Stimulated activated CD4-positive, alpha-beta T cell treated with anti-CD3 and anti-CD28 coated beads, Interleukin-12 subunit alpha, Interleukin-12 subunit beta, amount 100 ng/mL, for 48 hours (primary cell): ENCODE measurements at regions not wholly inside any gene's neighbourhood (a gene's known extent, or its start where the extent isn't known, plus 50 kb on each side); places are given as distances from the start of the nearest gene placed in this dataset.

ENCODE experiments used
- DNase-seq, 3 donors: peaks; one replicate each; pipeline ENCODE4 v3.0.0-alpha.2; 2020; ENCODE audit warnings: low read depth in 2 of 3, low spot score in 1 of 3

DNA sequence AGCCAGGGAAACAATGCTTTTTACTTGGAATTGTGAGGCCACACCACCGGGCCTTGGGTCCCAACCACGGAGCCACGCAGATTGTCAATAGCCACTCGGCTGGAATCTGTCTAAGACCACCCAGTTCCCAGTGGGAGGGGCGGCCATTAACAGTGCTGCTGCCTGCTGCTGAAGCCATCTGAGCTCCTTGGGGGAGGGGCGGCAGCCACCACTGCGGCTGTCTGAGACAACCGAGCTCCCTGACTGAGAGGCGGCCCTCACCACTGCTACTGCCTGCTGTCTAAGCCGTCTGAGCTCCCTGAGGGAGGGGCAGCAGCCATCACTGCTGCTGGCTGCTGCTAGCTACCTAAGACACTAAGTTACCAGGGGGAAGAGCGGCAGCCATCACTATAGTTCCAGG is 64.3 kb downstream of the DMRTA2 start:
- DNase-seq: no peak

DNA sequence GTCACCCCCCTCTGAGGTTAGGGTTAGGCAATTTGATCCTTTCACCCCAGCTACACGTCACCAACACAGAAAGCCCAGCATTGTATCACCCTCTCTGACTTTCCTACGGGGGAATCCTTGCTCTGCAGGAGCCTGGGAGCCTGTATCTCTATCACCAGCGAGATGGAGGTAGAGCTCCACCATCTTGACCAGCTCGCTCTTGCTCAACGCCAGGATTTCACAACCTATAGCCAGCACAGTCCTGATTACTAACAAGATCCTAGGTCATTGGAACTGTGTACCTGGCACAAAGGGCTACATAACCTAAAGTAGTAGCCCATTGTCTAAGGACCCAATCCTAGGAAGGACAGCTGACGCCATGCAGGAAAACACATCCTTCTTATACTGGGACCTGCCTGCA is 66.1 kb downstream of the DMRTA2 start:
- no peak for DNase-seq

DNA sequence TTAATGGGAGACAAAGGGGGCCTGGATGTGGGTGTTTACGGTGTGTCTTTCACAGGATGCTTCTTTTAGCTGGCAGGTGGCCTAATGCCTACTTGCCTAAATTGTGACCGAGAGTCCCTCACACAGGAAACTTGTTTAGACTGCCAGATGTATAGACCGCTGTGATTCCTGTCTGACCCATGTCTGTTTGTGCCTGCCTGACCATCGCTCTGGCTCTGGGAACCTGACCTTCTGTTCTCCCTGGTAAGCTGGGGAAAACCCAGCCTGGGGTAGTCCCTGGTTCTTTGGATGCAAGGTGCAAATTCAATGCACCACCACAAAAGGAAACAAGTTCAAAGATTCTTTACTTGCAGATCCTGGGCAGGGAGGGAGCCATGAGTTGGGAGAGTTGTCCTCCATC is 68.4 kb downstream of the DMRTA2 start:
- no peak for DNase-seq

- no peak for DNase-seq
Observed at GRCh38 chr1:50352428-50352827, 70.8 kb downstream of the DMRTA2 start.

- no peak for DNase-seq
Observed at GRCh38 chr1:50350868-50351267, 72.4 kb downstream of the DMRTA2 start.

DNA sequence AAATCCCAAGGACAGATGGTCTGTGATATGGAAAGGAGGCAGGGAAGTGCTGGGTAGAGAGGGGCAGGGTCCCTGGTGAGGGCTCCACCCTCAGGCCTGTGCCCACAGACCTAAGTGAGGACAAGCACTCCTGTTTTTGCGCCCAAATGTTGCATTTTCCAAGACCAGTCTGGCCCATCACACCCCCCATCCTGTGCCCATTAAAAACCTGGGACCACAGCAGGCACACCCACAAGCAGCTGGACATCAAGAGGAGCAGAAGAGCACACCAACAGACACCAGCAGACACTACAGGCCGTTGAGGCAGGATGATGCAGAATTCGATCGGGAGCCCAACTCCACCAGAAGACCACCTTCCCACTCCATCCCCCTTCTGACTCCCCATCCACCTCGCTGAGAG is 72.8 kb downstream of the DMRTA2 start:
- no peak for DNase-seq

- no peak for DNase-seq
Observed at GRCh38 chr1:50349242-50349565, 74.0 kb downstream of the DMRTA2 start.

GRCh38 chr1:50348449-50349241 is 74.6 kb downstream of the DMRTA2 start:
- peak in 2 of 3 donors; percentile 19 to 45 for DNase-seq

DNA sequence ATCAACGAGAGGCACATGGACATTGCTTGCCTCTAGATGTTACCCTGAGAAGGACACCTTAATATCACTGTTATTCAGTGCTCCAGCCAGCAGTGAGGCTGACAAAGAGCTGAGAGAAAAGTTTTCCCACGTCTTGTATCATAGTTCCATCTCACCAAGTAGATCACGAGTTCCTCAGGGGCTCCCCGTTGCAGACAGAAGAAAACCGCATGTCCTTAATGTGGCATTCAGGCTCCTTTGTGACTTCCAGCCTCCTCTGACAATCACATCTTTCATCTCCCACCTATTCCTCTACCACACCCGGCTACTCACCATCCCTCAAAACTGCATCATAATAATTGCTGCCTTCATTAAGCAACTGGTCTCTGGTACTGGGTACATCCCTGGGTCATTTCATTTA is 75.3 kb downstream of the DMRTA2 start:
- no peak for DNase-seq

DNA sequence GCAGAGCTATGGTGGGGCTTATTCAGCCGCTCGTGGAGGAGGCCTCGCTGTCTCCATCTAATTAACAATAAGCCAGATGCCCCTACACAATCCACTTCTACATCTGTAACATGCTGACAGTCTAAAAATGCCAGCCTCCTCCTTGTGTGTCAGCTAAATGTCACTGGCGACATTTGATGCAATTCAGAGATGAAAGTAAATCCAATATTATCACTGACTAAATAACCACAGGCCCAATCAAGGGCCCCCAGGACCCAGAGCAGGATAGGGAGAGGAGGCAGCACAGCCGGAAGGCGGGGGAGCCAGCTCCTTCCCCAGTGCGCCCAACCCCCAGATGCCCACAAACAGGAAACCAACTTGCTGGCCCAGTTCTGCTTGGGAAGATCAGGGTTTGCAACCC is 76.6 kb downstream of the DMRTA2 start:
- no peak for DNase-seq

DNA sequence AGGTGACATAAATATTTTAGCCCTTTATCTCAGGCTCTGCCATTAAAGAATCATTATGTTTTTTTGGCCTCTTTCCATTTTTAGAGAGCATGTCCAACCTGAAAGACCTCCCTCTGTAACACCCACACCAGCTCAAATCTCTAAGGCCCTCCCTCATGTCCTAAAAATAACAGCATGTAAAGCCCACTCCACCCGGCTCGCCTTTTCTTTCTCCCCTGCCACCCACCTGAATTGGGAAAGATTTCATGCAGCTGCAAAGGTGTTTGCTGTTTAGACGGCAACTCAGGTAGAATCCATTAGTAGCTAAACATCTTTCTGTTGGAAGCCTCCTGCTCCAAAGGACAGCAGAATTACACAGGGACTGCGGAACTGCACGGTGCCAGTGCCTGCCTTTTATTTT is 79.9 kb downstream of the DMRTA2 start:
- no peak for DNase-seq

- no peak for DNase-seq
Observed at GRCh38 chr1:50342525-50342924, 80.7 kb downstream of the DMRTA2 start.

- no peak for DNase-seq
Observed at GRCh38 chr1:50335036-50335435, 88.2 kb downstream of the DMRTA2 start.

DNA sequence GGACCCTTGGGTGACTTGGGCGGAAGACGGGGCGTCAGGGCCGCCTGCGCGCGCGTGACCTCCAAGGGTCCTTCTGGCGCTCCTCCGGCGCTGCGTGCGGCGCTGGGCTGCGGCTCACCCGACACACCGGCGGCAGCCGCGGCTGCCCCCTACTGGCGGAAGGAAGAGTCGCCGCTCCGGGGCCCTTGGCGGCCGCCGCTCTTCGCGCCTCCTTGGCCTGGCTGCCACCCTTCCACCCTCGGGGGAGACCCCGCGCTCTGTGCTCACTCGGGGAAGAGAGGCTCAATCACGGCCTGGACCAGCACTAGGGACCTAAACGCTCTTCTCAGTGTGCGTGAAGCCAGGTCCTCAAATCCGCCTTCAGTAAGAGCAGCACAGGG is 89.7 kb downstream of the DMRTA2 start:
- peak; percentile 26 to 49 (median 37) for DNase-seq

DNA sequence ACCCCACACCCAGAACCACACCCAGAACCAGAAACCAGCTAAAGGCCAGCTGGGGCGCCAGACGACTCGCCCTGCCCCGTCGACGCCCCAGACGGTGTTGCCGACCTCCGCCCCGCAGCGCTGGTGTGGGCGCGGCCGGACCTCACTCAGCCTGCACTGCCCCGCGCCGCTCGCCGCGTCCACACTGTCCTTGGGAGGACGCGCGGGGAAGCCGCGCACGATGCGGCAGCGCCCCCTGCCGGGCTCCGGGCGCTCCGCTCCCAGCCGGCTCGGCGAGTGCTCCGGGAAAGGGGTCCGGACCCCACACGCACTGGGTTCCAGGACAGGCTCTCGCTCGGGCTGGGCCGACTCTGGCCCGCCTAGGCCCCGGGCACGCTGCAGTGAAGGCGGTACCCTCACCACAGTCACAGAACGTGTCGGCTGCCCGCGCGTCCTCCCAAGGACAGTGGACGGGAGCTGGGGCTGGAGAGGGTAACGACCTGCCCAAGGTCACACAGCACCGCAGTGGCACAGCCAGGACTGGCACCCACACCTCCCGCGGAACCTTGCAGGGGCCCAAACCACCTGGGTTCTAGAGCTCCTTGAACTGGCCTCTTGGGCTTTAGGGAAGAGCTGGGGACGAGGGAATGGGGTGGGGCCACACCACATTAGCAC is 90.2 kb downstream of the DMRTA2 start:
- DNase-seq: peak; percentile 21 to 36 (median 31)

DNA sequence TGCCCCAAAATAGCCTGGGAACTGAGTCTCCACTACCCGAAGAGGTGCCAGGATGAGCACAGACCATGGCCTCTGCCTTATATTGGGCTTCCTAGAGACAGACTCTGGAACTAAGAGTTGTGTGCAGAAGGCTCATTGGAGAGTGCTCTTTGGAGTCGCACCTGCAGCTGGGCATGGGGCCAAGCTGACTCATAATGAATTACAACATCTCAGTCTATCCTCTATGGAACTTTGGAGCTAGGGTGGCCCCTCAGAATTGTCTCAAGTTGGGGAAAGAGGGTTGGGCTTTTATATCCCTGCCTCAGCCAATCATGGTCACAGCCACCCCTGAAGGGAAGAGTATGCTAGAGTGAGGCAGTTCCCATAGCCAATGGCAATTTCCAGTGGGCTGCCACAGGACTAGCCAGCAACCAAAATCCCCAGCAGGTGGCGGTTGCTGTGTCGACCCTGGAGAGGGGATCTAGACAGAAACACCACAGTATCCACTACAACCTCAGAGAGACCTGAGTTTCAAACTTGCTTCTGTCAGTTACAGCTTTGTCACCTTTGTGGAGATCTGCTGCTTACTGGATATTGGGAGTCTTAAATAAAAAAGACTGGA is 93.8 kb downstream of the DMRTA2 start:
- no peak for DNase-seq

GRCh38 chr1:50328552-50328951 is 94.7 kb downstream of the DMRTA2 start:
- no peak for DNase-seq

DNA sequence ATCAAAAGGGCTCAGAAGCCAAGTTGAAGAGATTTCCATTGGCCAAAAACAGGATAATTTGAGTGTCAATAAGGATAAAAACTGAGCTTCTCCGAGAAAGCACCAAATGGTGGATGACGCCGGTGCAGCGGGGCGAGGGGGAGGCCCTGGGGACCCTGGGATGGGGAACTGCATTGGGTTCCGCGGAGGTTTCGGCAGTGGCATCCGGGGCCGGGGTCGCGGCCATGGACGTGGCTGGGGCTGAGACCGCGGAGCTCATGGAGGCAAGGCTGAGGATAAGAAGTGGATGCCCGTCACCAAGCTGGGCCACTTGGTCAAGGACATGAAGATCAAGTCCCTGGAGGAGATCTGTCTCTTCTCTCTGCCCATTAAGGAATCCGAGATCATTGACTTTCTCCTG is 97.2 kb downstream of the DMRTA2 start:
- DNase-seq: no peak

DNA sequence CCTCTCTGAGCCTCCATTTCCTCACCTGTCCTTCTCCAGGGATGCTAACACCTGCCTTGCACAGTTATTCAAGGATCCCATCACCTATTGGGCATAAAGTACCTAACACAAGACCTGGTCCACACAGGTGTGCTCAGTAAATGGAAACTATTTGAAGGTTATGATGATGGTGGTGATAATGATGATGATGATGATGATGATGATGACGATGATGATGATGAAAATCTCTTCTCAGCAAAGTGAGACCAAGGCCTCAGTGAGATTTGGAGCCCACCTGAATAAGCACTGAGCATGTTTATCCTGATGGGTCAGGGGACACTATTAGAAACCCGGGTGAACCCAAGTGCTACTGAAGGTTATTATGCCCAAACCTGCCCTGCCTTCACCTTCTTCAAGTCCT is 100.7 kb downstream of the DMRTA2 start:
- DNase-seq: no peak

DNA sequence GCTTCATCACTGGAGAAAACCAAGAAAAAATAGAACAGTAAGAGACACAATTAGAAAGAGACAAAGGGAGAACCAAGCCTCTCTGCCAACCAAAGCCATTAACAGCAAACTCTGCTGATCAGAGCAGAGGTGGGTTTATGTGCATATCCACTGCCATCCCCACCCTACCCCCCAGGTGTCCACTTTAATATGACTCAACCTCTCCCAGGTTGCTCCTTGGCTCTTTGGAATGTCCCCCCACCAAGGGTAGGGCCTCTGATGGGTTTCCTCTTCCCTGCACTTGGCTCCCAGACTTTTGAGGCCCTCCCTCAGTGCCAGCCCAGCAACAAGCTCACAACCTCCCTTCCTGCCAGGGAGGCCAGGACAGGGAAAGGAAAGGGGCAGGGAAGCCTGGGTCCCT is 104.8 kb downstream of the DMRTA2 start:
- no peak for DNase-seq

GRCh38 chr1:50308878-50309277 is 114.4 kb downstream of the DMRTA2 start:
- no peak for DNase-seq

GRCh38 chr1:50305808-50306207 is 117.4 kb downstream of the DMRTA2 start:
- DNase-seq: no peak

DNA sequence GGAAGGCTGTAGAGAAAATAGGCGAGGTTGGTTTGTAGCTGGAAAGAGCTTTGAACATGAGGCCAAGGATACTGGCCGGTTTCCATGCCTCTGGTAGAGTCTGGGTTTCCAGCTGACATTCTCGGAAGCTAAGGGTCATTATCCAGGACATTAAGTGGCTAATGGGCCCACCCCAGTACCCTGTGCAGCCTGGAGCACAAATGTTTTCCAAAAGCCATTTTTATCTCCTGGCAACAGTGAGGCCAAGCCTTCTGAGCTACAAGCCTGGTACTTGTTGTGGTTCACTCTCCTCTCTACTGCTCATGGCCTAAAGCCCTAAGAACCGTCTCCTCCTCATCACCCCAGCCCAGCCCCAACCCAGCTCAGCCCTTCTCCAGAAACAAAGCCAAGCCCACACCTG is 122.9 kb downstream of the DMRTA2 start:
- DNase-seq: no peak
